ENCODE measurements at regions not wholly inside any gene's neighbourhood (a gene's known extent, or its start where the extent isn't known, plus 50 kb on each side); places are given as distances from the start of the nearest gene placed in this dataset.
"Not testable (repeated sequence)": the region's sequence is repeated elsewhere in the genome, so short reads cannot be mapped to it uniquely, and the experiment has no call there.

DNA sequence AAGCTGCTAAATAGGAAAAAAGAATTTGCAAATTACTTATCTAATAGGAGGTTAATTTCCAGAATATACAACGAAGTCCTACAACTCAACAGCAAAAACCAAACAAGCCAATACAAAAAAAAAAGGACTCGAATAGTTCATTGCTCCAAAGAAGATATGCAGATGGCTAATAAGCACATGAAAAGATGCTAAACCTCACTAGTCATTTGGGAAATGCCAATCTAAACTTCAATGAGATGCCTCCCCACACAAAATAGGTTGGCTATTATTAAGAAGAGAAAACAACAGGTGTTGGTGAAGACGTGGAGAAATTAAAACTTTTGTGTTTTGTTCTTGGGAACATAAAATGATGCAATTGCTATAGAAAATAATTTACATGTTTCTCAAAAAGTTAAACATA, 1634.4 kb upstream of the DDX18 start:
- DNase-seq (ENCODE audit: low read depth, low spot score) (no peak), FAIRE-seq (no peak)
- Histone ChIP-seq H3K4me3 (replicated peaks in 1 of 3; ENCODE audit: insufficient read depth in 1 of 3, low read depth in 1 of 3, low read length in 3 of 3) (no peak overlapping the region), H3K36me3 (ENCODE audit: control insufficient read depth in 2 of 2, extremely low read depth in 1 of 2, insufficient read depth in 2 of 2, low read length in 2 of 2) (no peaks in the 10 kb centered on the region), H3K9me3 (replicated peaks; ENCODE audit: control insufficient read depth, insufficient read depth, low read length) (no peaks in the 10 kb centered on the region), H3K4me1 (ENCODE audit: control insufficient read depth, extremely low read depth, insufficient read depth, low read length) (no peaks in the 10 kb centered on the region), H3K27me3 (ENCODE audit: control insufficient read depth in 2 of 2, insufficient read depth in 2 of 2, low read length in 2 of 2) (no peaks in the 10 kb centered on the region), H3K4me2 (ENCODE audit: insufficient read depth, low read length) (no peak overlapping the region), H3K79me2 (ENCODE audit: control insufficient read depth, insufficient read depth, low read length) (no peaks in the 10 kb centered on the region), H2AFZ (ENCODE audit: low read depth, low read length) (no peak overlapping the region), H3K27ac (ENCODE audit: insufficient read depth, low read depth, low read length) (no peak overlapping the region), H3K9me1 (replicated peaks; ENCODE audit: control insufficient read depth, extremely low read depth, insufficient read depth, low read length) (no peaks in the 10 kb centered on the region), H3K9ac (replicated peaks; ENCODE audit: extremely low read depth, insufficient read depth, low read length) (no peak overlapping the region), H4K20me1 (replicated peaks; ENCODE audit: control insufficient read depth, extremely low read depth, insufficient read depth, low read length) (no peaks in the 10 kb centered on the region)
- POLR2A ChIA-PET: no interaction called here
- dilution Hi-C loops (cut with MboI; ENCODE audit: extremely low pct_ligation_motif_present, low sequenced_read_pairs): no loop called here
- BruUV-seq (replicated peaks): no TSS peak
- no peak for TF ChIP-seq POLR2A (IDR thresholded peaks at IDR 0.05; ENCODE audit: low read depth, low read length)
- no peak for TF ChIP-seq MAX (IDR thresholded peaks at IDR 0.05; ENCODE audit: insufficient read depth, insufficient read length)
- TF ChIP-seq POLR2AphosphoS5 (IDR thresholded peaks at IDR 0.05; ENCODE audit: insufficient read depth, low read depth, low read length): no peak
- no peak for TF ChIP-seq MYC (IDR thresholded peaks at IDR 0.05; ENCODE audit: low read depth, low read length)
- TF ChIP-seq EZH2 (IDR thresholded peaks at IDR 0.05; ENCODE audit: borderline replicate concordance, low read depth, low read length, severe bottlenecking): no peak
- no peak for TF ChIP-seq JUN (IDR thresholded peaks at IDR 0.05; ENCODE audit: borderline replicate concordance, insufficient read depth, insufficient read length, low read depth)
- TF ChIP-seq FOS (IDR thresholded peaks at IDR 0.05; ENCODE audit: borderline replicate concordance, insufficient read depth, low read length): no peak
- TF ChIP-seq, protein P1, sequence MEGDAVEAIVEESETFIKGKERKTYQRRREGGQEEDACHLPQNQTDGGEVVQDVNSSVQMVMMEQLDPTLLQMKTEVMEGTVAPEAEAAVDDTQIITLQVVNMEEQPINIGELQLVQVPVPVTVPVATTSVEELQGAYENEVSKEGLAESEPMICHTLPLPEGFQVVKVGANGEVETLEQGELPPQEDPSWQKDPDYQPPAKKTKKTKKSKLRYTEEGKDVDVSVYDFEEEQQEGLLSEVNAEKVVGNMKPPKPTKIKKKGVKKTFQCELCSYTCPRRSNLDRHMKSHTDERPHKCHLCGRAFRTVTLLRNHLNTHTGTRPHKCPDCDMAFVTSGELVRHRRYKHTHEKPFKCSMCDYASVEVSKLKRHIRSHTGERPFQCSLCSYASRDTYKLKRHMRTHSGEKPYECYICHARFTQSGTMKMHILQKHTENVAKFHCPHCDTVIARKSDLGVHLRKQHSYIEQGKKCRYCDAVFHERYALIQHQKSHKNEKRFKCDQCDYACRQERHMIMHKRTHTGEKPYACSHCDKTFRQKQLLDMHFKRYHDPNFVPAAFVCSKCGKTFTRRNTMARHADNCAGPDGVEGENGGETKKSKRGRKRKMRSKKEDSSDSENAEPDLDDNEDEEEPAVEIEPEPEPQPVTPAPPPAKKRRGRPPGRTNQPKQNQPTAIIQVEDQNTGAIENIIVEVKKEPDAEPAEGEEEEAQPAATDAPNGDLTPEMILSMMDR (IDR thresholded peaks at IDR 0.05; ENCODE audit: extremely low read depth in 1 of 2, insufficient read depth in 1 of 2, low read depth in 1 of 2, low read length in 2 of 2): no peak
- intact Hi-C loops (cut with micrococcal nuclease): no loop called here
- CTCF ChIA-PET: no interaction called here

GRCh38 chr2:116190684-116191083, 1623.8 kb upstream of the DDX18 start:
- H3K9me3 ChIP-seq (replicated peaks; ENCODE audit: control insufficient read depth, insufficient read depth, low read length); DNase-seq (ENCODE audit: low read depth, low spot score); intact Hi-C loops (cut with micrococcal nuclease); H2AFZ ChIP-seq (ENCODE audit: low read depth, low read length); H3K36me3 ChIP-seq (ENCODE audit: control insufficient read depth in 2 of 2, extremely low read depth in 1 of 2, insufficient read depth in 2 of 2, low read length in 2 of 2); H3K79me2 ChIP-seq (ENCODE audit: control insufficient read depth, insufficient read depth, low read length); H4K20me1 ChIP-seq (replicated peaks; ENCODE audit: control insufficient read depth, extremely low read depth, insufficient read depth, low read length); BruUV-seq (replicated peaks); H3K9ac ChIP-seq (replicated peaks; ENCODE audit: extremely low read depth, insufficient read depth, low read length); FAIRE-seq; dilution Hi-C loops (cut with MboI; ENCODE audit: extremely low pct_ligation_motif_present, low sequenced_read_pairs); POLR2A ChIA-PET; H3K4me1 ChIP-seq (ENCODE audit: control insufficient read depth, extremely low read depth, insufficient read depth, low read length); H3K4me2 ChIP-seq (ENCODE audit: insufficient read depth, low read length); H3K4me3 ChIP-seq (replicated peaks in 1 of 3; ENCODE audit: insufficient read depth in 1 of 3, low read depth in 1 of 3, low read length in 3 of 3); H3K27ac ChIP-seq (ENCODE audit: insufficient read depth, low read depth, low read length); H3K9me1 ChIP-seq (replicated peaks; ENCODE audit: control insufficient read depth, extremely low read depth, insufficient read depth, low read length); H3K27me3 ChIP-seq (ENCODE audit: control insufficient read depth in 2 of 2, insufficient read depth in 2 of 2, low read length in 2 of 2); CTCF ChIA-PET: not testable (repeated sequence)
